ENCODE measurements at regions not wholly inside any gene's neighbourhood (a gene's known extent, or its start where the extent isn't known, plus 50 kb on each side); places are given as distances from the start of the nearest gene placed in this dataset.

GRCh38 chr7:41540601-41541000, 162.3 kb downstream of the INHBA start:
- no peak for TF ChIP-seq ZNF114 (CRISPR knock-in tag; IDR thresholded peaks at IDR 0.05)
- TF ChIP-seq, protein P1, sequence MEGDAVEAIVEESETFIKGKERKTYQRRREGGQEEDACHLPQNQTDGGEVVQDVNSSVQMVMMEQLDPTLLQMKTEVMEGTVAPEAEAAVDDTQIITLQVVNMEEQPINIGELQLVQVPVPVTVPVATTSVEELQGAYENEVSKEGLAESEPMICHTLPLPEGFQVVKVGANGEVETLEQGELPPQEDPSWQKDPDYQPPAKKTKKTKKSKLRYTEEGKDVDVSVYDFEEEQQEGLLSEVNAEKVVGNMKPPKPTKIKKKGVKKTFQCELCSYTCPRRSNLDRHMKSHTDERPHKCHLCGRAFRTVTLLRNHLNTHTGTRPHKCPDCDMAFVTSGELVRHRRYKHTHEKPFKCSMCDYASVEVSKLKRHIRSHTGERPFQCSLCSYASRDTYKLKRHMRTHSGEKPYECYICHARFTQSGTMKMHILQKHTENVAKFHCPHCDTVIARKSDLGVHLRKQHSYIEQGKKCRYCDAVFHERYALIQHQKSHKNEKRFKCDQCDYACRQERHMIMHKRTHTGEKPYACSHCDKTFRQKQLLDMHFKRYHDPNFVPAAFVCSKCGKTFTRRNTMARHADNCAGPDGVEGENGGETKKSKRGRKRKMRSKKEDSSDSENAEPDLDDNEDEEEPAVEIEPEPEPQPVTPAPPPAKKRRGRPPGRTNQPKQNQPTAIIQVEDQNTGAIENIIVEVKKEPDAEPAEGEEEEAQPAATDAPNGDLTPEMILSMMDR (conservative IDR thresholded peaks at IDR 0.05; ENCODE audit: low read depth in 2 of 2) = no peak

All from GM23338 (cell line).